CD14-positive monocyte (primary cell): ENCODE measurements at regions not wholly inside any gene's neighbourhood (a gene's known extent, or its start where the extent isn't known, plus 50 kb on each side); places are given as distances from the start of the nearest gene placed in this dataset.

Experiments used
- DNase-seq, 3 donors: peaks; one replicate each; pipeline ENCODE4 v3.0.0-alpha.2; 2011 to 2022
- H2AFZ ChIP-seq: 2 replicates; pipeline ENCODE4 v1.6.0; 2012; ENCODE audit warnings: mild to moderate bottlenecking, low read depth, low read length, inconsistent platforms; ENCODE audit not compliant: insufficient read depth, poor library complexity, severe bottlenecking
- H3K27ac ChIP-seq, 2 donors: 1 replicate in 1 of 2; 2 replicates in 1 of 2; pipeline ENCODE4 v1.5.1; 2012 to 2013; ENCODE audit warnings: low read length in 2 of 2, control low read depth in 1 of 2, inconsistent platforms in 1 of 2, low read depth in 1 of 2, mild to moderate bottlenecking in 1 of 2
- H3K27me3 ChIP-seq, 2 donors: one replicate each; pipeline versions ENCODE4 v1.6.0 to v1.6.1; 2011 to 2013; ENCODE audit warnings: low read length in 2 of 2; ENCODE audit not compliant: control insufficient read depth in 2 of 2, insufficient read depth in 2 of 2
- H3K36me3 ChIP-seq, 2 donors: replicated peaks in 1 of 2; 1 replicate in 1 of 2; 2 replicates in 1 of 2; pipeline versions ENCODE4 v1.5.1 to v1.6.1; 2012 to 2013; ENCODE audit warnings: low read length in 2 of 2, control low read depth in 1 of 2, inconsistent platforms in 1 of 2, mild to moderate bottlenecking in 1 of 2; ENCODE audit not compliant: insufficient read depth in 2 of 2, control insufficient read depth in 1 of 2
- H3K4me1 ChIP-seq, 2 donors: 1 replicate in 1 of 2; 2 replicates in 1 of 2; pipeline versions ENCODE4 v1.5.1 to v1.6.1; 2012 to 2013; ENCODE audit warnings: low read length in 2 of 2, control low read depth in 1 of 2, inconsistent platforms in 1 of 2, mild to moderate bottlenecking in 1 of 2, moderate library complexity in 1 of 2; ENCODE audit not compliant: insufficient read depth in 2 of 2, control insufficient read depth in 1 of 2
- H3K4me2 ChIP-seq: replicated peaks from 2 replicates; pipeline ENCODE3; 2012; ENCODE audit warnings: low read length, moderate library complexity, mild to moderate bottlenecking; ENCODE audit not compliant: poor library complexity, severe bottlenecking; ENCODE audit errors: extremely low read depth
- H3K4me3 ChIP-seq, 3 experiments: fragments of 200-600 bp in 1 of 3; sonication (generic) in 1 of 3; replicated peaks in 1 of 3; 1 replicate in 2 of 3; 2 replicates in 1 of 3; pipeline ENCODE4 v1.5.1; 2011 to 2013; ENCODE audit warnings: low read length in 3 of 3, mild to moderate bottlenecking in 3 of 3, control low read depth in 2 of 3, low read depth in 2 of 3, inconsistent platforms in 1 of 3, moderate library complexity in 1 of 3
- H3K79me2 ChIP-seq: 2 replicates; pipeline ENCODE4 v1.6.0; 2012; ENCODE audit warnings: mild to moderate bottlenecking, control low read depth, inconsistent platforms, low read length, moderate library complexity; ENCODE audit not compliant: insufficient read depth
- H3K9ac ChIP-seq: 2 replicates; pipeline ENCODE4 v1.6.0; 2017; ENCODE audit warnings: low read length, mild to moderate bottlenecking; ENCODE audit not compliant: insufficient read depth, poor library complexity, severe bottlenecking
- H3K9me3 ChIP-seq, 2 donors: replicated peaks in 1 of 2; 1 replicate in 1 of 2; 2 replicates in 1 of 2; pipeline versions ENCODE4 v1.5.1 to v1.6.1; 2012 to 2013; ENCODE audit warnings: low read length in 2 of 2, control low read depth in 1 of 2; ENCODE audit not compliant: control insufficient read depth in 1 of 2, insufficient read depth in 1 of 2
- H4K20me1 ChIP-seq: 2 replicates; pipeline ENCODE4 v1.6.0; 2012; ENCODE audit warnings: mild to moderate bottlenecking, low read length, control low read depth, moderate library complexity; ENCODE audit not compliant: insufficient read depth
- H3K27ac Mint-ChIP-seq, 7 donors: one replicate each; pipeline ENCODE4 v1.8.0; 2020; ENCODE audit warnings: mild to moderate bottlenecking in 7 of 7, mixed read lengths in 7 of 7, moderate library complexity in 6 of 7, inconsistent platforms in 2 of 7
- H3K27me3 Mint-ChIP-seq, 3 donors: one replicate each; pipeline ENCODE4 v1.8.0; 2021 to 2022; ENCODE audit warnings: low read depth in 3 of 3, mild to moderate bottlenecking in 3 of 3, mixed read lengths in 3 of 3, moderate library complexity in 3 of 3, inconsistent platforms in 1 of 3
- H3K36me3 Mint-ChIP-seq, 2 donors: one replicate each; pipeline ENCODE4 v1.8.0; 2020; ENCODE audit warnings: mixed read lengths in 2 of 2, inconsistent platforms in 1 of 2, mild to moderate bottlenecking in 1 of 2
- H3K4me1 Mint-ChIP-seq: one replicate; pipeline ENCODE4 v1.8.0; 2020; ENCODE audit warnings: mild to moderate bottlenecking, mixed read lengths
- H3K4me3 Mint-ChIP-seq, 2 donors: one replicate each; pipeline ENCODE4 v1.8.0; 2020; ENCODE audit warnings: mild to moderate bottlenecking in 2 of 2, mixed read lengths in 2 of 2, moderate library complexity in 1 of 2
- H3K9me3 Mint-ChIP-seq, 7 donors: one replicate each; pipeline ENCODE4 v1.8.0; 2020 to 2022; ENCODE audit warnings: mixed read lengths in 7 of 7, mild to moderate bottlenecking in 6 of 7, moderate library complexity in 6 of 7, inconsistent platforms in 2 of 7
- WGBS: methylation state at CpG from one replicate; pipeline ENCODE4 v1.1.5; 2013; ENCODE audit warnings: missing lambda C conversion rate; ENCODE audit not compliant: insufficient coverage; 5-methylcytosine and 5-hydroxymethylcytosine counted together
- intact Hi-C, 2 donors: fragments of 100-400 bp; cut with micrococcal nuclease; formaldehyde crosslinking; loops; one replicate each; pipeline versions ENCODE4 v1.15.0 to v1.15.1; 2023
- TF ChIP-seq, protein P1 (sequence below): fragments of 200-600 bp; IDR thresholded peaks from one replicate; pipeline ENCODE4 v1.8.0; 2022; ENCODE audit warnings: antibody characterized with exemption, mild to moderate bottlenecking

DNA sequence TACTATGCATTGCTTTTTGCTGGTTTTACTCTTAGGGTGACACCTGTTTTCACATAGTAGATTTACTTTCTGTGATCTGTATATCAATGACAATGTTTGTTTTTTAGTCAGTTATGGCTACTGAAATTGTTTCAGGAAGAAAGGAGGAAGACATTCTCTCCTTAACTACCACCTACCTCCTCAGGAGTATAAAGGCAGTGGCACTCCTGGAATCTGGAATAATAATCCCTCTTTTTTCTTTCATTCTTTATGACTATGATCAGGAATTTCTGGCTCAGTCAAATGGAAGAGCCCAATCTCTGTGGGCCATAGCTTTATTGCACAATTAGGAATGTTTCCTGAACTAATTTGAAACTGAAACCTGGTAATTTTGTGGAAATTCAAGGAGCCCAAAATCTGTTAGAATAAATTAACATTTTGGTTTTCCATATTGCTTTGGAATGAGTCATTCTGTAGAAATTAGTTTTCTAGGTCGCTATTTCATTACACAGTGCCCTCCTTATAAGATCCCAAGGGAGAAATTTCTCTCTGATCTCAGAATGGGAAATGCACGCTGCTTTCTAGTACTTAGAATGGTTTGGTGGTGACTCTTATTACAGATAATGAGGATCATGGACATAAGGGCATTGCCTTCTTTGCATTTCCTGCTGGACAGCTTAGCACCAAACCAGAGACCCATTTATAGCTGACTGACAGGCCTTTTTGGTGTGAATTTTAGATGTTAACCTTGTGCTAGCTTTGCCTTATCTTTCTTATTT is 95.3 kb upstream of the VLDLR start:
- H3K4me1 Mint-ChIP-seq: no peaks in the 10 kb centered on the region
- Histone ChIP-seq H3K9ac (no peak overlapping the region), H3K4me1 (no peaks in the 10 kb centered on the region), H3K36me3 (no peaks in the 10 kb centered on the region), H4K20me1 (no peaks in the 10 kb centered on the region), H3K79me2 (no peaks in the 10 kb centered on the region), H3K27ac (no peak overlapping the region), H3K4me2 (no peak overlapping the region), H3K27me3 (no peaks in the 10 kb centered on the region), H3K9me3 (peaks cover 0 to 10% of the 10 kb centered on the region in 2 donors), H3K4me3 (no peak overlapping the region), H2AFZ (no peak overlapping the region)
- DNase-seq: no peak
- H3K4me3 Mint-ChIP-seq: no peak overlapping the region
- TF ChIP-seq, protein P1, sequence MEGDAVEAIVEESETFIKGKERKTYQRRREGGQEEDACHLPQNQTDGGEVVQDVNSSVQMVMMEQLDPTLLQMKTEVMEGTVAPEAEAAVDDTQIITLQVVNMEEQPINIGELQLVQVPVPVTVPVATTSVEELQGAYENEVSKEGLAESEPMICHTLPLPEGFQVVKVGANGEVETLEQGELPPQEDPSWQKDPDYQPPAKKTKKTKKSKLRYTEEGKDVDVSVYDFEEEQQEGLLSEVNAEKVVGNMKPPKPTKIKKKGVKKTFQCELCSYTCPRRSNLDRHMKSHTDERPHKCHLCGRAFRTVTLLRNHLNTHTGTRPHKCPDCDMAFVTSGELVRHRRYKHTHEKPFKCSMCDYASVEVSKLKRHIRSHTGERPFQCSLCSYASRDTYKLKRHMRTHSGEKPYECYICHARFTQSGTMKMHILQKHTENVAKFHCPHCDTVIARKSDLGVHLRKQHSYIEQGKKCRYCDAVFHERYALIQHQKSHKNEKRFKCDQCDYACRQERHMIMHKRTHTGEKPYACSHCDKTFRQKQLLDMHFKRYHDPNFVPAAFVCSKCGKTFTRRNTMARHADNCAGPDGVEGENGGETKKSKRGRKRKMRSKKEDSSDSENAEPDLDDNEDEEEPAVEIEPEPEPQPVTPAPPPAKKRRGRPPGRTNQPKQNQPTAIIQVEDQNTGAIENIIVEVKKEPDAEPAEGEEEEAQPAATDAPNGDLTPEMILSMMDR: no peak
- H3K27ac Mint-ChIP-seq: no peak overlapping the region
- peaks cover 4 to 16% (median 7%) of the 10 kb centered on the region in 7 donors for H3K9me3 Mint-ChIP-seq
- intact Hi-C loops: no loop called here
- H3K27me3 Mint-ChIP-seq: peaks cover 0 to 3% (median 2%) of the 10 kb centered on the region in 3 donors
- WGBS: no CpG with 5 or more reads among the region's 2 CpGs
- H3K36me3 Mint-ChIP-seq: no peaks in the 10 kb centered on the region

DNA sequence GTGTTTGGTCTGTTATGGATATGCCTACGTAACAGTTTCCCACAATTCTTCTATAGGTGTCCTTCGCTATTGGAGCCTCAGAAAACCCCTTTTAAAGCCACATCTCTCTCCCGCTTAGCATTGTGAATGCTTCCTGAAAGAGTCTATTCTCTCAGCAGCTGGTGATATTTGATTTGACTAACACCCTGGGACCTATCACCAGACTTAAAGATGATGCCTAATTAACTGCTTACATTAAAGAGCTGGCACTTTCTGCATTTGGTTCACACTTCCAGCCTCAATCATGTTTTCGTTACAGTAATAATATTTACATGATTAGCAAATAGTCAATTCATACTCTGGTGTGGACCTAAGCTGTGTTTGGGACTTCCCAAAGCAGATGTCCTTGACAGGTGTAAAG is 90.1 kb upstream of the VLDLR start:
- Mint-ChIP-seq H3K27me3 (peaks cover 0 to 8% (median 0%) of the 10 kb centered on the region in 3 donors), H3K36me3 (no peaks in the 10 kb centered on the region), H3K9me3 (peaks cover 2 to 8% (median 5%) of the 10 kb centered on the region in 7 donors), H3K4me1 (no peaks in the 10 kb centered on the region), H3K27ac (no peak overlapping the region), H3K4me3 (no peak overlapping the region)
- H4K20me1 ChIP-seq: no peaks in the 10 kb centered on the region
- no peak overlapping the region for H3K4me3 ChIP-seq
- 87% methylated on average over 3 of the region's 4 CpGs for WGBS
- DNase-seq: no peak
- H3K79me2 ChIP-seq: no peaks in the 10 kb centered on the region
- H3K9ac ChIP-seq: no peak overlapping the region
- H2AFZ ChIP-seq: no peak overlapping the region
- H3K9me3 ChIP-seq: peaks cover 0 to 3% of the 10 kb centered on the region in 2 donors
- no peaks in the 10 kb centered on the region for H3K27me3 ChIP-seq
- TF ChIP-seq, protein P1: no peak
- H3K4me2 ChIP-seq: no peak overlapping the region
- no peaks in the 10 kb centered on the region for H3K4me1 ChIP-seq
- H3K27ac ChIP-seq: no peak overlapping the region
- H3K36me3 ChIP-seq: no peaks in the 10 kb centered on the region
- intact Hi-C loops: no loop called here
